H9 (cell line): ENCODE measurements at regions not wholly inside any gene's neighbourhood (a gene's known extent, or its start where the extent isn't known, plus 50 kb on each side); places are given as distances from the start of the nearest gene placed in this dataset.

Experiments
- DNase-seq: peaks from one replicate; pipeline ENCODE4 v3.0.0-alpha.2; 2017
- H2AFZ ChIP-seq: one replicate; pipeline ENCODE4 v1.6.1; 2013; ENCODE audit warnings: mild to moderate bottlenecking, low read length, control low read depth, moderate library complexity
- H2AK5ac ChIP-seq: 2 replicates; pipeline ENCODE4 v1.6.1; 2013; ENCODE audit warnings: low read length, control low read depth, mixed read lengths; ENCODE audit not compliant: insufficient read length
- H2BK120ac ChIP-seq: one replicate; pipeline ENCODE4 v1.6.1; 2013; ENCODE audit warnings: low read depth, mild to moderate bottlenecking, low read length, control low read depth, inconsistent platforms; ENCODE audit not compliant: poor library complexity, severe bottlenecking
- H2BK12ac ChIP-seq: 2 replicates; pipeline ENCODE4 v1.6.1; 2013; ENCODE audit warnings: low read length, control low read depth, mixed read lengths, low read depth; ENCODE audit not compliant: insufficient read length
- H2BK15ac ChIP-seq: 2 replicates; pipeline ENCODE4 v1.6.1; 2013; ENCODE audit warnings: low read depth, low read length, control low read depth
- H2BK20ac ChIP-seq: one replicate; pipeline ENCODE4 v1.6.1; 2013; ENCODE audit warnings: low read depth, mild to moderate bottlenecking, low read length, control low read depth, inconsistent platforms; ENCODE audit not compliant: poor library complexity, severe bottlenecking
- H2BK5ac ChIP-seq: 2 replicates; pipeline ENCODE4 v1.6.1; 2013; ENCODE audit warnings: low read length, control low read depth, mixed read lengths; ENCODE audit not compliant: insufficient read length
- H3K14ac ChIP-seq: 2 replicates; pipeline ENCODE4 v1.6.1; 2013; ENCODE audit warnings: low read length, control low read depth; ENCODE audit not compliant: insufficient read depth
- H3K18ac ChIP-seq: 2 replicates; pipeline ENCODE4 v1.6.1; 2013; ENCODE audit warnings: low read depth, mild to moderate bottlenecking, mixed read lengths, low read length, control low read depth; ENCODE audit not compliant: insufficient read length
- H3K23ac ChIP-seq: 2 replicates; pipeline ENCODE4 v1.6.1; 2013; ENCODE audit warnings: low read length, control low read depth, mixed read lengths, low read depth; ENCODE audit not compliant: insufficient read length
- H3K23me2 ChIP-seq: 2 replicates; pipeline ENCODE4 v1.6.1; 2013; ENCODE audit warnings: low read depth, mild to moderate bottlenecking, mixed read lengths, low read length, control low read depth; ENCODE audit not compliant: insufficient read length, poor library complexity, severe bottlenecking
- H3K27ac ChIP-seq: 2 replicates; pipeline ENCODE4 v1.5.1; 2013; ENCODE audit warnings: low read length, control low read depth, mixed read lengths, low read depth; ENCODE audit not compliant: insufficient read length
- H3K27me3 ChIP-seq: 2 replicates; pipeline ENCODE4 v1.6.1; 2013; ENCODE audit warnings: low read length, control low read depth, inconsistent platforms; ENCODE audit not compliant: insufficient read depth
- H3K4ac ChIP-seq: 2 replicates; pipeline ENCODE4 v1.6.1; 2013; ENCODE audit warnings: low read depth, mild to moderate bottlenecking, control low read depth, inconsistent platforms, low read length, moderate library complexity
- H3K4me1 ChIP-seq: 2 replicates; pipeline ENCODE4 v1.6.1; 2013; ENCODE audit warnings: low read length, control low read depth, inconsistent platforms; ENCODE audit not compliant: insufficient read depth
- H3K4me2 ChIP-seq: 2 replicates; pipeline ENCODE4 v1.6.1; 2013; ENCODE audit warnings: low read length, control low read depth, mixed read lengths; ENCODE audit not compliant: insufficient read length, insufficient read depth
- H3K56ac ChIP-seq: 2 replicates; pipeline ENCODE4 v1.6.1; 2013; ENCODE audit warnings: low read depth, mild to moderate bottlenecking, mixed read lengths, low read length, control low read depth; ENCODE audit not compliant: insufficient read length
- H3K79me1 ChIP-seq: 2 replicates; pipeline ENCODE4 v1.6.1; 2013; ENCODE audit warnings: low read depth, mild to moderate bottlenecking, moderate library complexity, low read length, control low read depth, inconsistent platforms; ENCODE audit not compliant: insufficient read depth, poor library complexity, severe bottlenecking
- H3K79me2 ChIP-seq: 2 replicates; pipeline ENCODE4 v1.6.1; 2013; ENCODE audit warnings: low read length, control low read depth, inconsistent platforms; ENCODE audit not compliant: insufficient read depth
- H3K9ac ChIP-seq: 2 replicates; pipeline ENCODE4 v1.6.1; 2013; ENCODE audit warnings: low read length, control low read depth, mixed read lengths; ENCODE audit not compliant: insufficient read length; ENCODE audit errors: extremely low read depth
- H3K9me3 ChIP-seq: one replicate; pipeline ENCODE4 v1.6.1; 2013; ENCODE audit warnings: low read depth, low read length, inconsistent platforms; ENCODE audit not compliant: control insufficient read depth
- H3T11ph ChIP-seq: one replicate; pipeline ENCODE4 v1.6.1; 2013; ENCODE audit warnings: mild to moderate bottlenecking, low read length, control low read depth, inconsistent platforms
- H4K20me1 ChIP-seq: one replicate; pipeline ENCODE4 v1.6.1; 2013; ENCODE audit not compliant: control insufficient read depth, insufficient read length, insufficient read depth
- H4K5ac ChIP-seq: 2 replicates; pipeline ENCODE4 v1.6.1; 2013; ENCODE audit warnings: low read depth, mild to moderate bottlenecking, mixed read lengths, low read length, control low read depth; ENCODE audit not compliant: insufficient read length
- H4K8ac ChIP-seq: replicated peaks from 2 replicates; pipeline ENCODE4 v1.6.1; 2013; ENCODE audit warnings: low read length, control low read depth, mixed read lengths, low read depth; ENCODE audit not compliant: insufficient read length
- H4K91ac ChIP-seq: 2 replicates; pipeline ENCODE4 v1.6.1; 2013; ENCODE audit warnings: low read depth, mild to moderate bottlenecking, moderate library complexity, mixed read lengths, low read length, control low read depth; ENCODE audit not compliant: insufficient read length
- H3K27ac Mint-ChIP-seq, 3 experiments: 2 replicates in 2 of 3; 3 replicates in 1 of 3; pipeline ENCODE4 v1.8.0; 2020 to 2021; ENCODE audit warnings: mixed read lengths in 3 of 3, mild to moderate bottlenecking in 1 of 3, moderate library complexity in 1 of 3
- H3K27me3 Mint-ChIP-seq: 2 replicates; pipeline ENCODE4 v1.8.0; 2021; ENCODE audit warnings: low read depth, mild to moderate bottlenecking, moderate library complexity, mixed read lengths
- H3K36me3 Mint-ChIP-seq, 3 experiments: 2 replicates in 2 of 3; 3 replicates in 1 of 3; pipeline ENCODE4 v1.8.0; 2020 to 2021; ENCODE audit warnings: low read depth in 3 of 3, mixed read lengths in 3 of 3; ENCODE audit not compliant: insufficient read depth in 1 of 3
- H3K4me1 Mint-ChIP-seq, 2 experiments: 2 replicates each; pipeline ENCODE4 v1.8.0; 2020; ENCODE audit warnings: mixed read lengths in 2 of 2
- H3K4me3 Mint-ChIP-seq, 2 experiments: 2 replicates in 1 of 2; 3 replicates in 1 of 2; pipeline ENCODE4 v1.8.0; 2020 to 2021; ENCODE audit warnings: mild to moderate bottlenecking in 2 of 2, mixed read lengths in 2 of 2, moderate library complexity in 1 of 2
- H3K9me3 Mint-ChIP-seq, 2 experiments: 2 replicates in 1 of 2; 3 replicates in 1 of 2; pipeline ENCODE4 v1.8.0; 2020; ENCODE audit warnings: mild to moderate bottlenecking in 2 of 2, mixed read lengths in 2 of 2, moderate library complexity in 1 of 2
- CTCF ChIP-seq: fragments of 200-600 bp; sonication (generic); conservative IDR thresholded peaks from 3 replicates; pipeline ENCODE4 v1.8.0; 2021; ENCODE audit warnings: antibody characterized with exemption, mild to moderate bottlenecking
- WGBS: extraction: QIAGEN DNeasy Blood & Tissue Kit; methylation state at CpG from one replicate; pipeline ENCODE4 v1.1.7; 2013; ENCODE audit warnings: missing lambda C conversion rate, low lambda C conversion rate, mixed read lengths; ENCODE audit not compliant: insufficient read length; ENCODE audit errors: extremely low coverage; 5-methylcytosine and 5-hydroxymethylcytosine counted together

- no peak overlapping the region for H3K4ac ChIP-seq
- H3K27me3 ChIP-seq = no peaks in the 10 kb centered on the region
- H4K5ac ChIP-seq = no peak overlapping the region
- H4K20me1 ChIP-seq = no peaks in the 10 kb centered on the region
- no peaks in the 10 kb centered on the region for H3K9me3 Mint-ChIP-seq
- no peak overlapping the region for H3K4me3 Mint-ChIP-seq
- H2BK20ac ChIP-seq = no peak overlapping the region
- H2BK12ac ChIP-seq = no peak overlapping the region
- no peak overlapping the region for H3K23ac ChIP-seq
- DNase-seq = no peak
- H3K79me1 ChIP-seq = no peaks in the 10 kb centered on the region
- H2BK15ac ChIP-seq = no peak overlapping the region
- no peaks in the 10 kb centered on the region; a peak in 1 of 7 replicates for H3K36me3 Mint-ChIP-seq
- H2AK5ac ChIP-seq = no peak overlapping the region
- H3K4me2 ChIP-seq = no peak overlapping the region
- no CpG with 5 or more reads among the region's 12 CpGs for WGBS
- no peak for TF ChIP-seq CTCF
- no peak overlapping the region for H2AFZ ChIP-seq
- H3K79me2 ChIP-seq = no peaks in the 10 kb centered on the region
- H4K91ac ChIP-seq = no peak overlapping the region
- no peaks in the 10 kb centered on the region for H3K23me2 ChIP-seq
- H2BK120ac ChIP-seq = no peak overlapping the region
- no peak overlapping the region for H3K56ac ChIP-seq
- no peak overlapping the region for H3K14ac ChIP-seq
- H3K18ac ChIP-seq = no peak overlapping the region
- peaks cover 0 to 7% of the 10 kb centered on the region in 2 experiments; a peak in 2 of 4 replicates for H3K4me1 Mint-ChIP-seq
- H3K27ac Mint-ChIP-seq = no peak overlapping the region
- H3K9me3 ChIP-seq = no peaks in the 10 kb centered on the region
- peaks cover 2% of the 10 kb centered on the region; the same call in 1 of the 2 replicates for H3K27me3 Mint-ChIP-seq
- H2BK5ac ChIP-seq = no peak overlapping the region
- no peak overlapping the region for H3K9ac ChIP-seq
- H3T11ph ChIP-seq = no peak overlapping the region
- no peak overlapping the region for H4K8ac ChIP-seq
- H3K4me1 ChIP-seq = no peaks in the 10 kb centered on the region
- no peak overlapping the region for H3K27ac ChIP-seq
Observed at GRCh38 chr10:129344731-129345355, 122.2 kb upstream of the MGMT start.
